ENCODE measurements at regions not wholly inside any gene's neighbourhood (a gene's known extent, or its start where the extent isn't known, plus 50 kb on each side); places are given as distances from the start of the nearest gene placed in this dataset.

DNA sequence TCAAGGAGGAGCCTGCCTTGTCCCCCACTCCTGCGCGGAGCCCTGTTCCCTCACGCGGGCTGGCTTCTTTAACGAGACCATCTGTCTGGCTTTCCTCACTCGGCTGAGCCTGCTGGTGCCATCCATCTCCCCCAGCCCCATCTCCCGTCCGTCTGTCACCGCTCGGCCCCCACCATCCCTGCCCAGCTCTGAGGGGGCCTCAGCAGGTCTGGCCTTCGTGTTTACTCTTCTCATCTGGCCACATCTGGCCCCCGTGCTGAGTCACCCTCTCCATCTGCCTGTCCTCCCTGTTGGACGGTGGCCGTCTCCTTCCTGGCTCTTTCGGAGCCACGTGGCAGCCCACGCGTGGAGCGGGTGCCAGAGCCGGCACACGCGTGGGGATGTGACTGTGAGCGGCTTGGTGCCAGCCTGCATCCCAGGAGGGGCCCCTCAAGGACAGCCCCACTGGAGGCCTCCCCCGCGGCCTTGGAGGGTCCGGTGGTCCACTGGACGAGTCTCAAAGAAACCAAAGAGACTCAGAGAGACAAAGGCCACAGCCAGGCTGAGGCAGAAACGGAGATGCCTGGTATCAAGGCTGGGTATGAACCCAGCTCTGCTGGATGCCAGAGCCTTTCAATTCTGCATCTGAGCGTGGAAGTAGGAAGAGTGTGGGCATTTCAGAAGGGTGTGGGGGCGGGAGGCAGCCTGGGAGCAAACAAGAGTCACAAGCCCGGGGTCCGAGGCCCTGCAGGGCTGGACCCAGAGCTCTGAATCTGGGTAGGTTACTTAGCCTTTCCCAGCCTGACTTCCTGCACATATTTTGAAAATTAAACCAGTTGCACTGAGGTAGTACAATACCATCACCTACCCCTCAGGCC lies 76.7 kb upstream of the UNC5A start:
- Histone ChIP-seq H3K9me3 (ENCODE audit: control insufficient read depth in 1 of 2, low read length in 2 of 2) (no peaks in the 10 kb centered on the region), H3K27me3 (ENCODE audit: control insufficient read depth in 1 of 2, insufficient read depth in 2 of 2, low read length in 2 of 2) (peaks cover 4 to 19% of the 10 kb centered on the region in 2 donors), H3K4me1 (ENCODE audit: control insufficient read depth in 1 of 2, insufficient read depth in 2 of 2, low read length in 2 of 2) (no peaks in the 10 kb centered on the region), H3K36me3 (ENCODE audit: control insufficient read depth in 1 of 2, insufficient read depth in 2 of 2, low read length in 2 of 2) (no peaks in the 10 kb centered on the region), H3K9ac (ENCODE audit: low read depth in 1 of 2, low read length in 2 of 2) (no peak overlapping the region), H3K4me3 (ENCODE audit: low read depth in 1 of 2, low read length in 2 of 2) (no peak overlapping the region), H3K27ac (ENCODE audit: low read depth, low read length) (no peak overlapping the region)

DNA sequence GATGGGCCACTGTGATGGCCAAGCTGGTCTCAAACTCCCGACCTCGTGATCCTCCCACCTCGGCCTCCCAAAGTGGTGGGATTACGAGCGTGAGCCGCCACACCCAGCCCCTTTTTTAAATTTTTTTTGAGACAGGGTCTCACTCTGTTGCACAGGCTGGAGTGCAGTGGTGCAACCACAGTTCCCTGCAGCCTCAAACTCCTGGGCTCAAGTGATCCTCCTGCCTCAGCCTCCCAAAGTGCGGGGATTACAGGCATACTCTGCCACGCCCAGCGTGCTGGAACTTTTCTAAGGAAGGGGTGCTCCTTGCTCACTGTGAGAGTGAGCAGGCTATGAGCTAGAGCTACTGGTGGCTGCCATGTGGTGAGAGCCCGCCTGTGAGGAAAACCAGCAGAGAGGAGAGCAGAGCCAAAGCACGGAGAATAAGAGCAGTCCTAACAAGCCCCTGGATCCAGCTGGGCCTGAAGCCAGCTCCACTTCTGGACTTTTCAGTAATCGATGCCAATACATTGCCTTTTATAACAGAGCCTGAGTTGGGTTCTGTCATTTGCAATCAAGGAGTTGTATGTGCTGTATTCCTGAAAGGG lies 75.5 kb upstream of the UNC5A start:
- no peaks in the 10 kb centered on the region for H3K36me3 ChIP-seq (ENCODE audit: control insufficient read depth in 1 of 2, insufficient read depth in 2 of 2, low read length in 2 of 2)
- H3K9me3 ChIP-seq (ENCODE audit: control insufficient read depth in 1 of 2, low read length in 2 of 2): no peaks in the 10 kb centered on the region
- H3K27ac ChIP-seq (ENCODE audit: low read depth, low read length): no peak overlapping the region
- no peak overlapping the region for H3K9ac ChIP-seq (ENCODE audit: low read depth in 1 of 2, low read length in 2 of 2)
- peaks cover 4 to 22% of the 10 kb centered on the region in 2 donors for H3K27me3 ChIP-seq (ENCODE audit: control insufficient read depth in 1 of 2, insufficient read depth in 2 of 2, low read length in 2 of 2)
- no peaks in the 10 kb centered on the region for H3K4me1 ChIP-seq (ENCODE audit: control insufficient read depth in 1 of 2, insufficient read depth in 2 of 2, low read length in 2 of 2)
- H3K4me3 ChIP-seq (ENCODE audit: low read depth in 1 of 2, low read length in 2 of 2): no peak overlapping the region

DNA sequence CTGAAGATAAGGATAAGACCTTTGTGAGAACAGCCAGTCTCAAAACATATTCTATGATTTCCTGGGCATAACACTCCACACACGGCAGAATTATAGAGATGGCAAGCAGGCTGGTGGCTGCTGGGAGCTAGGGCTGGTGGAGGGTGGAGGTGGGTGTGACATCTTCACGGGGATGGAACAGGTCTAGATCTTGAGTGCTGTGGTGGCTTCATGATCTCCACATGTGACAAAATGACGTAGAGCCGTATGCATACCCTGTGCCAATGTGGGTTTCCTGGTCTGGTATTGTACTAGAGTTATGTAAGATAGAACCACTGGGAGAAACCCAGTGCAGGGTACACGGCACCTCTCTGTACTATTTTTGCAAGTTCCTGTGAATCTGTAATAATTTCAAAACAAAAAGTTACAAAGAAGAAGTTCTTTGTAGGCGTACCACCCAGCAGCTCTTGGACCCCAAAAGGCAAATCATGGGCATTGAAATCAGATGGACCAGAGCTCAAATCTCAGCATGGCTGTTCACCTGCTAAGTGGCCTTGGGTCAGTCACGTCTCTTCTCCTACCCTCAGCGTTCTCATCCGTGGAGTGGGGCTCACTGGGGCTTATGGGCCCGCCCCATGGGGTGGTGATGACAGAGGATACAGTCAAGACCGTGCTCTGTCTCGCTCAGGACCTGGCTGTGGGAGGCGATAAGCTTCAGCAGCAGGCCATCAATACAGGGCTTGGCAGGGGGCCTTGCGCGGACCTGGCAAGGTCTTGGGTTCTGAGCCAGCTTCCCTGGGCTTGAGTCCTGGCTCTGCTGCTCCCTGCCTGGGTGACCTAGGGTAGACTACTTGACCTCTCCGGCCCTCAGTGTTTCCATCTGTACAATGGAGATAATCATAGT lies 74.7 kb upstream of the UNC5A start:
- Histone ChIP-seq H3K27ac (ENCODE audit: low read depth, low read length) (no peak overlapping the region), H3K9ac (ENCODE audit: low read depth in 1 of 2, low read length in 2 of 2) (no peak overlapping the region), H3K4me3 (ENCODE audit: low read depth in 1 of 2, low read length in 2 of 2) (no peak overlapping the region), H3K4me1 (ENCODE audit: control insufficient read depth in 1 of 2, insufficient read depth in 2 of 2, low read length in 2 of 2) (no peaks in the 10 kb centered on the region), H3K9me3 (ENCODE audit: control insufficient read depth in 1 of 2, low read length in 2 of 2) (no peaks in the 10 kb centered on the region), H3K27me3 (ENCODE audit: control insufficient read depth in 1 of 2, insufficient read depth in 2 of 2, low read length in 2 of 2) (peaks cover 4 to 22% of the 10 kb centered on the region in 2 donors), H3K36me3 (ENCODE audit: control insufficient read depth in 1 of 2, insufficient read depth in 2 of 2, low read length in 2 of 2) (no peaks in the 10 kb centered on the region)

DNA sequence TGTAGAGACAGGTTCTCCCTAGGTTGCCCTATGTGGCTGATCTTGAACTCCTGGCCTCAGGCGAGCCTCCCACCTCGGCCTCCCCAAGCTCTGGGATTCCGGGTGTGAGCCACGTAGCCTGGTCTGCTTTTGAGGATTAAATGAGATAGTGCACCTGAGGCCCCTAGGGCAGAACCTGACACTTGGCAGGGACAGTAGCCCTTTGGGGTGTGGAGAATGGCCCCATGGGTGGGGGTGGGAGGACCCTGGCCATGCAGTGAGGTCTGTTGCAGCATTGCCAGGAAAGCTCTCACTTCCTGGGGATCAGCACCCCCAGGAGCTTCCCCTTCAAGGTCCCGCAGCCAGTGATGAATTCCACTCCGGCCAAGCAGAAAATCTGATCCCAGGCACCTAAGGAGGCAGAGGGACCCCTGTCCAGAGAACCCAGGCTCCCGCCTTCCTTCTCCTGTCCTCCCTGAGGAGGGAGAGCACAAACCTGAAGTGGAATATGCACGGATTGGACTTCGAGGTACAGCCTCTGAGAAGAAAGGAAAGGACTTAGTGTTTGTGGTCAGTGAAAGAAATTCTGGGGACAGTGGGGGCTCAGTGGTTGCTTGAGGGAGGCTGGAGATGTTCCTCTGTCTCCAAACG lies 73.9 kb upstream of the UNC5A start:
- Histone ChIP-seq H3K9ac (ENCODE audit: low read depth in 1 of 2, low read length in 2 of 2) (no peak overlapping the region), H3K36me3 (ENCODE audit: control insufficient read depth in 1 of 2, insufficient read depth in 2 of 2, low read length in 2 of 2) (no peaks in the 10 kb centered on the region), H3K27ac (ENCODE audit: low read depth, low read length) (no peak overlapping the region), H3K27me3 (ENCODE audit: control insufficient read depth in 1 of 2, insufficient read depth in 2 of 2, low read length in 2 of 2) (peaks cover 4 to 19% of the 10 kb centered on the region in 2 donors), H3K4me1 (ENCODE audit: control insufficient read depth in 1 of 2, insufficient read depth in 2 of 2, low read length in 2 of 2) (no peaks in the 10 kb centered on the region), H3K9me3 (ENCODE audit: control insufficient read depth in 1 of 2, low read length in 2 of 2) (no peaks in the 10 kb centered on the region), H3K4me3 (ENCODE audit: low read depth in 1 of 2, low read length in 2 of 2) (no peak overlapping the region)

DNA sequence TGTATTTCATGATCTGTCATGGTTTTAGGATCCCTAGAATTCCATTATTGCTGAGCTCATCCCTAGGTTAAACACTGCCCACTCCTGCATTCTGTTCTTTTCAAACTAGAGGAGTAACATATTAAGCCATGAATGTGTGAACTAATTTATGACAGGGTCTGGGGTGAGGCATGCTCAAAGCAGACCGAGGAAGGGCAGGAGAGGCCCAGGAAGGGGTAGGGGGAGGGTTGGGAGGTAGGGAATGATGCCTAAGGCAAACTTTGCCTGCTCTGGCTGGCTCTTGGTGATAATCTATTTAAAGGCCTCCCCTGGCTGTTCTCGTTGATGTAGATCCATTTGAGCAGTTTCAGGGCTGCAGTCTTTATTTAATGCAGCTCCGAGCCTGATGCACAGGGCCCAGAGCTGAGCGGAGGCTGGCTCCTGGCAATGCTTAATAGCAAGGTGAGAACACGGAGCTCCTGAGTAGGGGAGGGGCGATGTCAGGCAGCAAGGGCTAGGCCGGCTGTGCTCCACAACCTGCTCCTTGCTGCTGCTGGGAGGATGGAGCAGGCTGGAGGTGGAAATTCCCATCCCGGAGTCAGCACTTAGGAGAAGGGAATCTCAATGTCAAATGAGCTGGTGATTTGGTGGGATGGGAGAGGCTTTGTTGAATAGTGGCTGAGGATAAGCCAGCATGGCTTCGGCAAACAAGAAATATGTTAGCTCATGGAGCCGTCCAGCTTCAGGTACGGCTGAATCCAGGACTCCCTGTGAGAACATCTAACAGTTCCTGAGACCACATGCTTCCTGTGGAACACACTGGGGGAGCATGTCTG lies 73.2 kb upstream of the UNC5A start:
- Histone ChIP-seq H3K4me1 (ENCODE audit: control insufficient read depth in 1 of 2, insufficient read depth in 2 of 2, low read length in 2 of 2) (no peaks in the 10 kb centered on the region), H3K4me3 (ENCODE audit: low read depth in 1 of 2, low read length in 2 of 2) (no peak overlapping the region), H3K27ac (ENCODE audit: low read depth, low read length) (no peak overlapping the region), H3K36me3 (ENCODE audit: control insufficient read depth in 1 of 2, insufficient read depth in 2 of 2, low read length in 2 of 2) (no peaks in the 10 kb centered on the region), H3K27me3 (ENCODE audit: control insufficient read depth in 1 of 2, insufficient read depth in 2 of 2, low read length in 2 of 2) (peaks cover 10 to 25% of the 10 kb centered on the region in 2 donors), H3K9me3 (ENCODE audit: control insufficient read depth in 1 of 2, low read length in 2 of 2) (no peaks in the 10 kb centered on the region), H3K9ac (ENCODE audit: low read depth in 1 of 2, low read length in 2 of 2) (no peak overlapping the region)

DNA sequence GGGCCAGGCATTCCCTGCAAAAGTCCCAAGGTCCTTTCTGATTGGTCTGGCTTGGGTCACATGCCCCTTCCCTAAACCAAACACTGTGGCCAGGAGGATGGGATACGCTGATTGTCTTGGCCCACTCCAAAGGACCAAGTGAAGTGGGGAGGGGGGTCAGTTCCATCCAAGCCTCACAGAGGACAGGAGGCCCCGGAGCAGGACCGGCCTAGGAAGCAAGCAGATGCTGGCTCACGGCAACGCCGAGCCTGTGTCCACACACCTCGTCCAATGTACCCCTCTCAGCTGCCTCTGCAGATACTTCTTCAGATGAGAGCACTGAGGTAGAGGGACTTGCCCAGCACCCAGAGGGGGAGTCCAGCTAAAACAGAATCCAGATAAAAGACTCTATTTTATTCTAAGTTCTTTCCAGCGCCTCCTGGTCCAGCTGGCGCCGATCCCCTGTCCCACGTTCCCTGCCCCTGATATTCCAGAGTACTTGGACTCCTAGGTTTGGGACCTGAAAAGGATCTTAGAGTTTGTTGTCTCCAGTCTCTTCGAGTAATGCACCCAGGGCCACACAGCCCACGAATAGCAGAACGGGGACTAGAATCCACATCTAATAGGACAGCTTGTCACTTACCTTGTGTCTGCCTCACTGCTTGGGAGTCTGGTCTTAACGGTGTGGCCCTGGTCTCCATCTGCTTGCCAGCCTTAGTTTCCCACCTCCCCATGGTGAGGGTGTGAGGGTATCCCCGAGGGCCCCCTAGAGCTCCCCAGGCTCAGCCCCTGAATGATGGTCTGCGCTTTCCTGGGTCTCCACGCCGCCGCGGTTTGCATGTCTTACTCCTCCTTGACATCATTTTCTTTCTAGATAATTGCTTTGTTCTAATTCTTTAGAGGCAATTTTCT lies 72.4 kb upstream of the UNC5A start:
- Histone ChIP-seq H3K36me3 (ENCODE audit: control insufficient read depth in 1 of 2, insufficient read depth in 2 of 2, low read length in 2 of 2) (no peaks in the 10 kb centered on the region), H3K27me3 (ENCODE audit: control insufficient read depth in 1 of 2, insufficient read depth in 2 of 2, low read length in 2 of 2) (peaks cover 17 to 32% of the 10 kb centered on the region in 2 donors), H3K9ac (ENCODE audit: low read depth in 1 of 2, low read length in 2 of 2) (no peak overlapping the region), H3K4me3 (ENCODE audit: low read depth in 1 of 2, low read length in 2 of 2) (no peak overlapping the region), H3K4me1 (ENCODE audit: control insufficient read depth in 1 of 2, insufficient read depth in 2 of 2, low read length in 2 of 2) (no peaks in the 10 kb centered on the region), H3K27ac (ENCODE audit: low read depth, low read length) (no peak overlapping the region), H3K9me3 (ENCODE audit: control insufficient read depth in 1 of 2, low read length in 2 of 2) (no peaks in the 10 kb centered on the region)

DNA sequence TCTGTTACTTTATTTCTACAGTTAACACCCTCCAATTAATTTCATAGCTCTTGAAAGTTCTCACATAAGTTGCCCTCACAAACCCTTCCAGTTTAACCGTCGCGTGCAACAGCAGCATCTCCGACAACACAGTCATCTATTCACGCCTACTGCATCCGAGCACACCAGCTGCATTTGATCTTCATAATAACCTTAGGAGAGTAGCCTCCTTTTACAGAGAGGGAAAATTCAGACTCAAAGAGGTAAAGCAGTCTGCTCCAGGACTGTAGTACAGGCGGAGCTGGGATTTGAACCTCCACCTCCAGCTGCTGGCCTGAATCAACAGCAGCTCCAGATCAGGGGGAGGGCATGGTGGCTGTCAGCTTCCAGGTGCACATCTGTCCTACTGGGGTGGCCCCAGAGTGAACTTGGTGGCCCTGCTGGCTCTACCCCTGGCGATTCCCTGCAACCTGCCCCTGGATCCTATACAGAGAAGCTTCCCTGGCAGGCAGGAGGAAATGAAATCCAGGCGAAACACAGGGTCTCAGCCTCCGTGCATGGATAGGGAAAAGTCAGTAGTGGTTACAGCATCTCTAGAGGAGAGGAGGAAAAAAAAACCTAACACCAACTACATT lies 71.6 kb upstream of the UNC5A start:
- Histone ChIP-seq H3K4me1 (ENCODE audit: control insufficient read depth in 1 of 2, insufficient read depth in 2 of 2, low read length in 2 of 2) (no peaks in the 10 kb centered on the region), H3K4me3 (ENCODE audit: low read depth in 1 of 2, low read length in 2 of 2) (no peak overlapping the region), H3K36me3 (ENCODE audit: control insufficient read depth in 1 of 2, insufficient read depth in 2 of 2, low read length in 2 of 2) (no peaks in the 10 kb centered on the region), H3K9ac (ENCODE audit: low read depth in 1 of 2, low read length in 2 of 2) (no peak overlapping the region), H3K27me3 (ENCODE audit: control insufficient read depth in 1 of 2, insufficient read depth in 2 of 2, low read length in 2 of 2) (peaks cover 24 to 39% of the 10 kb centered on the region in 2 donors), H3K9me3 (ENCODE audit: control insufficient read depth in 1 of 2, low read length in 2 of 2) (no peaks in the 10 kb centered on the region), H3K27ac (ENCODE audit: low read depth, low read length) (no peak overlapping the region)

DNA sequence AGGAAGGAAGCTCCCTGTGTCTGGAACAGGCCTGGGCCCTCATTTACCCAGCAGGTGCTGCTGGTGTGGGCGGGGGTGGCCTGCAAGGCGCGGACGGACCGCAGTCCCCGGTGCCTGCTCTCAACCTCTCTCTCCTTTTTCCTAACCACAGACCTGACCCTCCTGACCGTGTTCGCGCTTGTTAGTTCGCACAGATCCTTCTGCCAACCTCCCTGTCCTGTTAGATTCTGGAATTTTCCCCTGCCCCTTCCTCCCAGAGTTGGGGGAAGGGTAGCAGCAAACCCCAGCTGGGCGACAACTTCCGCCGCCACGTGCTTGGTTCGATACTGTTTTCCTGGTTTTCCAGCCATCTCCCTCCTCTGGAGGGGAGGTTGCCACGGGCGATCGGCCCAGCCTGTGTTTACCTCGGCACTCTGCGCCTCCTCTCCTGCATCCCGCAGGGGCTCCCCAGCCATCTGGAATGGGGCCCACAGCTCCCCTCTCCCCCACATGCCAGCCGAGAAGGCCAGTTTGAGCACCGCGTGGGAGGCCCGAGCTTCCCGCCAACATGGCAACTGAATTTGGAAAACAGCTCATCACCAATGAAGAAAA lies 70.8 kb upstream of the UNC5A start:
- no peak overlapping the region for H3K9ac ChIP-seq (ENCODE audit: low read depth in 1 of 2, low read length in 2 of 2)
- H3K27me3 ChIP-seq (ENCODE audit: control insufficient read depth in 1 of 2, insufficient read depth in 2 of 2, low read length in 2 of 2): peaks cover 32 to 46% of the 10 kb centered on the region in 2 donors

More for the DNA sequence above, 70.8 kb upstream of the UNC5A start:
- H3K4me3 ChIP-seq (ENCODE audit: low read depth in 1 of 2, low read length in 2 of 2): no peak overlapping the region
- H3K36me3 ChIP-seq (ENCODE audit: control insufficient read depth in 1 of 2, insufficient read depth in 2 of 2, low read length in 2 of 2): no peaks in the 10 kb centered on the region
- H3K9me3 ChIP-seq (ENCODE audit: control insufficient read depth in 1 of 2, low read length in 2 of 2): no peaks in the 10 kb centered on the region
- no peaks in the 10 kb centered on the region for H3K4me1 ChIP-seq (ENCODE audit: control insufficient read depth in 1 of 2, insufficient read depth in 2 of 2, low read length in 2 of 2)
- H3K27ac ChIP-seq (ENCODE audit: low read depth, low read length): no peak overlapping the region

Data from duodenal mucosa (tissue), 2 donors.